ENCODE measurements at regions not wholly inside any gene's neighbourhood (a gene's known extent, or its start where the extent isn't known, plus 50 kb on each side); places are given as distances from the start of the nearest gene placed in this dataset.

GRCh38 chr5:173515526-173515925 is 100.9 kb downstream of the BOD1 start:
- peaks cover 2 to 15% (median 4%) of the 10 kb centered on the region in 7 donors for H3K9me3 Mint-ChIP-seq

GRCh38 chr5:173514661-173515060 is 101.8 kb downstream of the BOD1 start:
- peaks cover 2 to 11% (median 3%) of the 10 kb centered on the region in 7 donors for H3K9me3 Mint-ChIP-seq
- H3K4me1 ChIP-seq (ENCODE audit: control insufficient read depth in 1 of 2, insufficient read depth in 2 of 2, low read length in 2 of 2): no peaks in the 10 kb centered on the region
- no peaks in the 10 kb centered on the region for H3K36me3 Mint-ChIP-seq
- no peak for DNase-seq
- no peaks in the 10 kb centered on the region for H3K36me3 ChIP-seq (replicated peaks in 1 of 2; ENCODE audit: control insufficient read depth in 1 of 2, insufficient read depth in 2 of 2, low read length in 2 of 2)
- no peaks in the 10 kb centered on the region for H3K4me1 Mint-ChIP-seq
- no peak for TF ChIP-seq CTCF (IDR thresholded peaks at IDR 0.05)
- H3K27ac Mint-ChIP-seq: no peak overlapping the region
- H3K4me2 ChIP-seq (replicated peaks; ENCODE audit: extremely low read depth, low read length, poor library complexity, severe bottlenecking): no peak overlapping the region
- no peaks in the 10 kb centered on the region for H3K79me2 ChIP-seq (ENCODE audit: insufficient read depth, low read length)
- intact Hi-C loops (cut with micrococcal nuclease): no loop called here
- H3K4me3 Mint-ChIP-seq: no peak overlapping the region
- H3K27ac ChIP-seq (ENCODE audit: low read depth in 1 of 2, low read length in 2 of 2): no peak overlapping the region
- H3K27me3 ChIP-seq (ENCODE audit: control insufficient read depth in 2 of 2, insufficient read depth in 2 of 2, low read length in 2 of 2): peaks cover 5 to 18% of the 10 kb centered on the region in 2 donors
- H2AFZ ChIP-seq (ENCODE audit: insufficient read depth, low read depth, low read length, poor library complexity, severe bottlenecking): no peak overlapping the region
- no CpG with 5 or more reads among the region's 2 CpGs for WGBS (ENCODE audit: insufficient coverage)
- H3K9ac ChIP-seq (ENCODE audit: insufficient read depth, low read length, poor library complexity, severe bottlenecking): no peak overlapping the region
- H3K4me3 ChIP-seq (replicated peaks in 1 of 3; ENCODE audit: low read depth in 2 of 3, low read length in 3 of 3): no peak overlapping the region
- H3K27me3 Mint-ChIP-seq (ENCODE audit: low read depth in 3 of 3): peaks cover 17 to 19% (median 19%) of the 10 kb centered on the region in 3 donors
- H4K20me1 ChIP-seq (ENCODE audit: insufficient read depth, low read length): no peaks in the 10 kb centered on the region
- peaks cover 0 to 4% of the 10 kb centered on the region in 2 donors for H3K9me3 ChIP-seq (replicated peaks in 1 of 2; ENCODE audit: control insufficient read depth in 1 of 2, insufficient read depth in 1 of 2, low read length in 2 of 2)

More at GRCh38 chr5:173515526-173515925, 100.9 kb downstream of the BOD1 start:
- no peak overlapping the region for H3K4me2 ChIP-seq (replicated peaks; ENCODE audit: extremely low read depth, low read length, poor library complexity, severe bottlenecking)
- H3K4me1 ChIP-seq (ENCODE audit: control insufficient read depth in 1 of 2, insufficient read depth in 2 of 2, low read length in 2 of 2): no peaks in the 10 kb centered on the region
- peaks cover 5 to 18% of the 10 kb centered on the region in 2 donors for H3K27me3 ChIP-seq (ENCODE audit: control insufficient read depth in 2 of 2, insufficient read depth in 2 of 2, low read length in 2 of 2)
- Mint-ChIP-seq H3K27ac (no peak overlapping the region), H3K4me1 (no peaks in the 10 kb centered on the region), H3K4me3 (no peak overlapping the region), H3K27me3 (ENCODE audit: low read depth in 3 of 3) (peaks cover 17 to 21% (median 17%) of the 10 kb centered on the region in 3 donors), H3K36me3 (no peaks in the 10 kb centered on the region)
- no peak for DNase-seq
- H3K27ac ChIP-seq (ENCODE audit: low read depth in 1 of 2, low read length in 2 of 2): no peak overlapping the region
- H3K4me3 ChIP-seq (replicated peaks in 1 of 3; ENCODE audit: low read depth in 2 of 3, low read length in 3 of 3): no peak overlapping the region
- H3K79me2 ChIP-seq (ENCODE audit: insufficient read depth, low read length): no peaks in the 10 kb centered on the region
- no peaks in the 10 kb centered on the region for H4K20me1 ChIP-seq (ENCODE audit: insufficient read depth, low read length)
- no peak overlapping the region for H2AFZ ChIP-seq (ENCODE audit: insufficient read depth, low read depth, low read length, poor library complexity, severe bottlenecking)
- WGBS (ENCODE audit: insufficient coverage): 29% methylated on average over 1 of the region's 1 CpG
- no peak for TF ChIP-seq CTCF (IDR thresholded peaks at IDR 0.05)
- no peaks in the 10 kb centered on the region for H3K36me3 ChIP-seq (replicated peaks in 1 of 2; ENCODE audit: control insufficient read depth in 1 of 2, insufficient read depth in 2 of 2, low read length in 2 of 2)
- H3K9ac ChIP-seq (ENCODE audit: insufficient read depth, low read length, poor library complexity, severe bottlenecking): no peak overlapping the region
- intact Hi-C loops (cut with micrococcal nuclease): no loop called here
- H3K9me3 ChIP-seq (replicated peaks in 1 of 2; ENCODE audit: control insufficient read depth in 1 of 2, insufficient read depth in 1 of 2, low read length in 2 of 2): peaks cover 0 to 4% of the 10 kb centered on the region in 2 donors
